ENCODE measurements at regions not wholly inside any gene's neighbourhood (a gene's known extent, or its start where the extent isn't known, plus 50 kb on each side); places are given as distances from the start of the nearest gene placed in this dataset.

DNA sequence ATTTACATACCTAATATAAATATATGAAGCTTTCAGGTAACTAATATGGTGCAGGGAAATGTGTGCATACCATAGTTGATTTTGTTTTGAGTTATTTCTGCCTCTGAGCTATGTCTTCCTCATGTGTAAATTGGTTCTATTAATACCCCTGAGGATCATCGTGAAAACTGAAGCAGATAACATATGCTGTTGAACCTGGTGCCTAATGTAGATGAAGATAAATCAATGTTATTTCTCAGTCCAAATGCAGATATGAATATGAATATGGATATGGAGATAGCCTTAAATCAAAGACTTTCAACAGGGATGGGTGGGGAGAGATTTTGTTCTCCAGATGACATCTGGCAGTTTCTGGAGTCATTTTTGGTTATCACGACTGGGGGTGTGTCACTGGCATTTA lies 122.3 kb upstream of the ANKRD30A start:
- no peak for TF ChIP-seq EZH2 (IDR thresholded peaks at IDR 0.05; ENCODE audit: insufficient read depth, low read length)
- TF ChIP-seq, protein P1, sequence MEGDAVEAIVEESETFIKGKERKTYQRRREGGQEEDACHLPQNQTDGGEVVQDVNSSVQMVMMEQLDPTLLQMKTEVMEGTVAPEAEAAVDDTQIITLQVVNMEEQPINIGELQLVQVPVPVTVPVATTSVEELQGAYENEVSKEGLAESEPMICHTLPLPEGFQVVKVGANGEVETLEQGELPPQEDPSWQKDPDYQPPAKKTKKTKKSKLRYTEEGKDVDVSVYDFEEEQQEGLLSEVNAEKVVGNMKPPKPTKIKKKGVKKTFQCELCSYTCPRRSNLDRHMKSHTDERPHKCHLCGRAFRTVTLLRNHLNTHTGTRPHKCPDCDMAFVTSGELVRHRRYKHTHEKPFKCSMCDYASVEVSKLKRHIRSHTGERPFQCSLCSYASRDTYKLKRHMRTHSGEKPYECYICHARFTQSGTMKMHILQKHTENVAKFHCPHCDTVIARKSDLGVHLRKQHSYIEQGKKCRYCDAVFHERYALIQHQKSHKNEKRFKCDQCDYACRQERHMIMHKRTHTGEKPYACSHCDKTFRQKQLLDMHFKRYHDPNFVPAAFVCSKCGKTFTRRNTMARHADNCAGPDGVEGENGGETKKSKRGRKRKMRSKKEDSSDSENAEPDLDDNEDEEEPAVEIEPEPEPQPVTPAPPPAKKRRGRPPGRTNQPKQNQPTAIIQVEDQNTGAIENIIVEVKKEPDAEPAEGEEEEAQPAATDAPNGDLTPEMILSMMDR (IDR thresholded peaks at IDR 0.05; ENCODE audit: insufficient read depth, low read depth, low read length): no peak

All from astrocyte (in vitro differentiated cells and primary cell).